ENCODE measurements at regions not wholly inside any gene's neighbourhood (a gene's known extent, or its start where the extent isn't known, plus 50 kb on each side); places are given as distances from the start of the nearest gene placed in this dataset.

DNA sequence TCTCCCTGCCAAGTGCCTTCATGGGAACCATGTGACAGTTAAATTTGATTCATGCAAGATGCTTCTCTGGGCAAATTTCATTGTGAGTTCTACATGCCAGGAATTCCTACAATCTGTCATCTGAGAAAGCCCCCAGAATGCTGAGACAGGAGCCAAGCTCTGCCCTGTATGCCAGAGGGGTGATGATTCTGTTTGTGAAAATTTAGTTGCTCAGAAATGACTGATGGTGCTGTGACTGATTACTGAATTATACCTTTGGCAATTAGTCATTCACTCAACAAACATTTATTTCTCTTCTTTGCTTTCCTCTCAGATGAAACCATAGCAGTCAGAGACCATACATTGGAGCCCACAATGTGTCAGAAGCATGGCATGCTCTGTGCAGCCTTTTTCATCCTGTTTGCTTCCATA lies 69.0 kb upstream of the ZBED5 start (continued):
- peak; percentile 58; the same call in 1 of the 2 replicates for TF ChIP-seq TSHZ2 (CRISPR knock-in tag; IDR thresholded peaks at IDR 0.05)
- TF ChIP-seq ESRRG (CRISPR knock-in tag; IDR thresholded peaks at IDR 0.05) = no peak
- no peak for TF ChIP-seq CSRNP3 (CRISPR knock-in tag; IDR thresholded peaks at IDR 0.05)
- no peak for TF ChIP-seq OSR1 (CRISPR knock-in tag; IDR thresholded peaks at IDR 0.05)

DNA sequence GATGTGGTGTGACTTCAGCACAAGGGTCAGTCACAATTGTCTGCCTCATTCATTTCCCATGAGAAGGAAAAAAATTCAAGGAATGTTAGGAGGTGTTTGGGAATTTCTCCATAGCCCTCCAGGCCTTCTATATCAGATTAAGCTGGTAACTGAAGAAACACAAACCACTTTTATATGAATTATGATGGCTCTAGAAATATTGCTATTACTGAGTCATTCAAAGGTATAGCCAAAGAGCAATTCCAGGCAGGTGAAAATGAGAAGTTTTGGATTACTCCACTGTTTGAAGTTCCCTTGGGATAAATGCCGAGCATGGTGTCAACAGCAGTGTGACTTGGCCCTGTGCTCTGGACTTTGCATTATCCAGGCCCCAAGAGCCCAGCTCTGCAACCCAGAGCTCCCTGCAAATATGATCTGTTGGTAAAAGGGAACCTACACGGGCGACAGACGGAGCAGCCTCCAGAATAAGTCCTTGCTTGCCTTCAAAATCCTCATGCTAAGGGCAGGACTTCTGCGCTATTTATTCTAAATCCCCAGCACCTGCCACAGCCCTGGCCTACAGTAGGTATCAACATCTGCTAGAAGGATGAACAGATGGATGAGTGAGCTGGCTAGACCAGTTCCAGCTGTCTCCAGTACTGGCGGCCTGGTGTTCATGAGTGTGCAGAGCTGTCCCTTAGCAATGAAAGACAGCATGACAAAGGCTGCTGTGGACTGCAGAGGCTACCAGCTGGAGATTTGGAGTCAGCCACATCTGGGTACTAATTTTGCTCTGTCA lies 67.5 kb upstream of the ZBED5 start:
- no peak for ATAC-seq
- 0 out of 2 replicates have a peak, but pooled peaks have one; percentile 37 for TF ChIP-seq CSRNP3 (CRISPR knock-in tag; IDR thresholded peaks at IDR 0.05)
- no peak for TF ChIP-seq TSHZ2 (CRISPR knock-in tag; IDR thresholded peaks at IDR 0.05)
- TF ChIP-seq, protein P1, sequence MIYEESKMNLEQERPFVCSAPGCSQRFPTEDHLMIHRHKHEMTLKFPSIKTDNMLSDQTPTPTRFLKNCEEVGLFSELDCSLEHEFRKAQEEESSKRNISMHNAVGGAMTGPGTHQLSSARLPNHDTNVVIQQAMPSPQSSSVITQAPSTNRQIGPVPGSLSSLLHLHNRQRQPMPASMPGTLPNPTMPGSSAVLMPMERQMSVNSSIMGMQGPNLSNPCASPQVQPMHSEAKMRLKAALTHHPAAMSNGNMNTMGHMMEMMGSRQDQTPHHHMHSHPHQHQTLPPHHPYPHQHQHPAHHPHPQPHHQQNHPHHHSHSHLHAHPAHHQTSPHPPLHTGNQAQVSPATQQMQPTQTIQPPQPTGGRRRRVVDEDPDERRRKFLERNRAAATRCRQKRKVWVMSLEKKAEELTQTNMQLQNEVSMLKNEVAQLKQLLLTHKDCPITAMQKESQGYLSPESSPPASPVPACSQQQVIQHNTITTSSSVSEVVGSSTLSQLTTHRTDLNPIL (CRISPR knock-in tag; IDR thresholded peaks at IDR 0.05; ENCODE audit: low read depth) = peak; percentile 79
- peak; percentile 97 for TF ChIP-seq ISL1 (CRISPR knock-in tag; IDR thresholded peaks at IDR 0.05)

- TF ChIP-seq ZC3H10 (CRISPR knock-in tag; IDR thresholded peaks at IDR 0.05) = no peak
- TF ChIP-seq GLIS3 (CRISPR knock-in tag; IDR thresholded peaks at IDR 0.05) = no peak
- TF ChIP-seq ZFP3 (CRISPR knock-in tag; IDR thresholded peaks at IDR 0.05) = no peak
- no peak for TF ChIP-seq ARNTL (CRISPR knock-in tag; IDR thresholded peaks at IDR 0.05; ENCODE audit: borderline replicate concordance, low read depth)
- no peak for TF ChIP-seq POU6F1 (CRISPR knock-in tag; IDR thresholded peaks at IDR 0.05; ENCODE audit: borderline replicate concordance, low read depth)
- TF ChIP-seq TSHZ2 (CRISPR knock-in tag; IDR thresholded peaks at IDR 0.05) = no peak
- no peak for ATAC-seq
Measured at GRCh38 chr11:10923882-10924281, 66.0 kb upstream of the ZBED5 start.

Measured in SK-N-SH treated with all-trans-retinoic acid at 6 μM for 48 hours (cell line).